SKM-1 treated with dmso at 0.1 percent for 144 hours (cell line): ENCODE measurements at regions not wholly inside any gene's neighbourhood (a gene's known extent, or its start where the extent isn't known, plus 50 kb on each side); places are given as distances from the start of the nearest gene placed in this dataset.

Source experiments
- DNase-seq: peaks from one replicate; lab custom pipeline; 2025; ENCODE audit not compliant: unreplicated experiment; lab: John Stamatoyannopoulos, UW

DNA sequence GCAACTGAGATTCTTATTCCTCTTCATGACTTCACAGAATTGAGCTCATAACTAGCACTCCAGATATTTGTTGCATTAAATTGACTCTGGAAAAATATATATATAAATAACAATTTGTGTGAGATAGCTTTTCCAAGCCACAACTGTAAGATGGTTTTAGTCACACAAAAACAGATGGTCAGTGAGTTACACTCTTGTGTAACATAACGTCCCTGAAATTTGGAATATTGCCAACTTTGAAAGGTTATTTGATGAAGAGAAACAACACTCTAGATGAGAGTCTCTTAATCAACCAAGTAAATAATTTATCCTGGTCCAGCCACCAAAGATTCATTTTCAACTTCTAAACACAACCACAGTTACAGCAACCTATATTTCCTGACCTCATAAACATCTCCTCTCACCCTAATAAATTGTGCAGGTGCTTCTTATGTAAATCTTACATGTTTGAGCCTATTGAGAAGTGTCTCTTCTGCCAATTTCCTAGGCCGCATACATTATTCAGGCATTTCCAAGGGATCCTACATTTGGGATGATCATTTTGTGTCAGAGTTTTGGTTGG lies 84.9 kb upstream of the ACP3 start:
- DNase-seq, result no peak

DNA sequence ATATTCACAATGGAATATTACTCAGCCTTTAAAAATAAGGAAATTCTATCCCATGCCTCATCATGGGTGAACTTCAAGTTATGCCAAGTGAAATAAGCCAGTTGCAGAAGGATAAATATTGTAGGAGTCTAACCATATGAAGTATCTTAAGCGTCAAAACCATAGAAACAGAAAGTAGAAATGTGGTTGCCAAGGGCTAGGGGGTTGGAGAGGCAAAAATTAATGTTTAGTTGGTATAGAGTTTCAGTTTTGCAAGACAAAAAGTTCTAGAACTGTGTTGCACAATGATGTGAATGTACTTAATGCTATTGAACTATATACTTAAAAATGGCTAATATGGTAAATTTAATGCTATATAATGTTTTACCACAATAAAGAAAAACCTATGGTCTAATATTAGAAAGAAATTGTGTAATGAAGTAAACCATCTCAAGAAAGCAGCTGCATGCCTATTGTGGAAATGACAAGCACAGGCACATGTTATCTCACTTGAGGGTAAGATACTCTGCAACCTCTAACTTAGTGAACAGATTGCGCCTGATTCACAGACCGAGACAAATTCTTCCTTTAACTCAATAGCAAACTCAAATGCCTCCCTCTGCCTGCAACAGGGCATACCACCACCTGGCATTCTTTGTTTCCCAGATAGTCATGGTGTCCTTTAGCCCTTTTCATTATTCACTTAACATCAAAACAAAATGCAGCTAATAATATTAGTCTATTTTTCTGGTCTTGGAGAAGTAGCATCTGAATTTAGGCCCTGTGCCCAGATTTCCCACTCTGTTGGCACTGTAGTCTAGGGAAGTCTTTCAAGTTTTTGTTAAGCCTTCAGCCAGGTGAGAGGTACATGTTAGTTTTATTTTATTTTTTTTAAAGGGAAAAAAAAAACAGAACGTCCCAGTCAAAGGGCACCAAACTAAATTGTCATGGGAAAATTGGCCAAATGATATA lies 80.2 kb upstream of the ACP3 start:
- DNase-seq, result no peak

DNA sequence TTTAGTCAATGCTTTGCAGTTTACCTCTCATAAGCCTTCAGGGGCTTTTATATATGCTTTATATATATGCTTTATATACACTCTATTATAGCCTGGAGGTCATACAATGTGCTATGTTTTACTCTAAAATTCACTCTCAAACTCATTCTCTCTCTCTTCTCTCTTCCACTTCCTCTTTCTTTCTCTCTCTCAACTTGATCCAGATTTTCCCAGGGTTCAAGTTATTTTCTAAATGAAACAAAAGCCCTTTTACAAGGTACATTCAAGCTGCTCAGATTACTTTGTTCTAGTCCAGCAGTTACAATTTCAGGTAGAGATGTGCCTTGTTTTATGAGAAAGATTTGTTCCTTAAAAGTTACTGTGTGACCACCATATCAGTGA lies 79.6 kb upstream of the ACP3 start:
- DNase-seq, result no peak

GRCh38 chr3:132239587-132239986 lies 77.6 kb upstream of the ACP3 start:
- DNase-seq, result no peak

DNA sequence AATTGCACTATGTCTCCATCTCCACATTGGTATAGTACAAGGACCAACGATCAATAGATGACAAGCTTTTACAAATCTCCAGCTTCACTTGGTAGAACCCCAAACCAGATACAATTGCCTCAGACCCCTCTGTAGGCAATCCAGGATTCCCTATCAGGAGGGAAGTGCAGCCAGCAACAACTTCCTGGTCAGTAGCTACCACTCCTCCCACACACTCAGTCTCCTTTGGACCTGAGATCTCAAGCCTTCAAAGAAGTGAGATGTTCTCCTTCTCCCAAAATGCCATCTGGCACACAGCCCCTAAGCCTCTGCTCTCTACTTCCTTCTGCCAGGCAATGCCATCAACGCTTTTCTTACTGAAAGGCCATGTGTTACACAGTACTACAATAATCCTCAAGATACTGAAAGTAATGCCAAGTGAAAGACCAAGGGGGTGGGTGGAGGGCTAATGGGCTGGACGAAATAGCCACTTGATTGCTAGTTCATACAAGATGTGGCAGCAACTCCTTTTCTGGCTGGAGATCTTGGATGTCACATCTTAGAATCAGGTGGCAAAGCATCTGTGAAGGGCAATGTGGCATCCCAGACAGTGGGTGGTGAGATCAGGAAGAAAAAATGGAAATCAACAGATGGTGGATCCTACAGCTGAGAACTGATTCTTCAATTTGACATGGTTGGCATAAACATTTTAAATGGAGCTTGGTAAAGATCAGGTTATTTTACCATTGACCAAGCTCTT lies 75.3 kb upstream of the ACP3 start:
- no peak for DNase-seq

- DNase-seq, result no peak
These were observed 74.4 kb upstream of the ACP3 start for GRCh38 chr3:132242790-132243189.

- no peak for DNase-seq
These were observed 71.6 kb upstream of the ACP3 start for GRCh38 chr3:132245552-132246142.

DNA sequence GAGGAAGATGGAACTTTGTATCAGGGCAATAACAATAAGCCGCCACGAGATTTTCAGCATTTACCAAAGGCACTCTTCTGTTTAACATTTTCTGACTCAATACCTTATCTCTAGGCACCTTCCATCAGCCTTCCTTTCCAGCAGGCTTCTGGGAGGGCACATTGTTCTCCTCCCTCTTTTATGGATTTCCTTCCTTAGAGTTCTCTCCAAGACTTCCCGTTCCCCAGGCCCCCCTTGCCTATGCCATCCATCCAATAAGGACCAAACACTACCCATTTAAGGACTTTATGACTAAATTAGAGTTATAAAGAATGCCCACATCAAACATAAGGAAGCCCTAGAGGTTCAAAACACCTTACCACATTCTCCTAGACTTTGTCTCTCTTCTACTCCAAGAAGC lies 71.0 kb upstream of the ACP3 start:
- DNase-seq, result no peak

DNA sequence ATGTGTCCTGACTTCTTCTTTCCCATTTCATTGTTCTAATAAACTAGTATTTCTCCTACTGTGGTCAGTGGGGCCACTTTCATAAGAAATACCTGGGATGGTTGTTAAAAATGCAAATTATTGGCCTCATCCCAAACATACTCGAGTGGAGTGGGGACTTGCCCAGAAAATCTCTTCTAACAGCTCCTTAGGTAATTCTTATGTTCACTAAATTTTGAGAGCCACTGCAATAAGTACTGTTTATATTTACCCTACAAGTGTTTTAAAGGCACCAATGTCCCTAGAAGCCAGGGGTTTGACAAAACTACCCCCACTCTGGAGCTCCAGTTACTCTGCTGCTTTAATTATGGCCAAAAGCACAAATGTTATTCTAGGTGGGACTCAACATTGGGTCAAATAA lies 70.0 kb upstream of the ACP3 start:
- no peak for DNase-seq

- DNase-seq, result no peak
These were observed 68.7 kb upstream of the ACP3 start for GRCh38 chr3:132248490-132248889.

DNA sequence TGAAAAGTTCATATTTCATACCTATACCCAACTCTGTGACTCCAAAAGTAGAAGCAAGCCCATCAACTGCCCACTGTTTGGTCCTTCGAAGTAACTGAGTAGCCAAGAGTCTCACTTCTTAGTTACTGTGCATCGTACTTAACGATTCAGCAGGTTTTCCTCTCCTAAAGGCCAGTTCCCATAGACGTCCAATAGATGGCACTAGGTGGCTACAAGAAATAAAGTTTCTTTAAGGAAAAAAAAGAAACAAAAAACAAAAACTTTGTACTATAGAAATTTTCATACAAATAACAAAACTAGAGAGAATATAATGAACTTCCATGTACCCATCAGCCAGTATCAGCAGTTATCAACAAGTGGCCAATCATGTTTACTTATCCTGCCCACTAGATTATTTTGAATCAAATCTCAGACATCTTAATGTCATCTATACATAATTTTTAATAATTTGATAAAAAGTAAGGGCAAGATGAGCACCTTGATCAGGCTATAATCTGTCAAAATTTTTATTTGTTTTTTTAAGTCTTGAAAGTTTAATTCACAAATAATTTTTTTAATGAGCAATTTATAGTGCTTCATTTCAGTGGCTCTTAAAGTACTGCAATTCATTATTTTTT lies 63.8 kb upstream of the ACP3 start:
- peak; percentile 58 for DNase-seq

GRCh38 chr3:132254076-132254755 lies 63.0 kb upstream of the ACP3 start:
- no peak for DNase-seq

GRCh38 chr3:132255041-132255745 lies 62.0 kb upstream of the ACP3 start:
- DNase-seq, result no peak

DNA sequence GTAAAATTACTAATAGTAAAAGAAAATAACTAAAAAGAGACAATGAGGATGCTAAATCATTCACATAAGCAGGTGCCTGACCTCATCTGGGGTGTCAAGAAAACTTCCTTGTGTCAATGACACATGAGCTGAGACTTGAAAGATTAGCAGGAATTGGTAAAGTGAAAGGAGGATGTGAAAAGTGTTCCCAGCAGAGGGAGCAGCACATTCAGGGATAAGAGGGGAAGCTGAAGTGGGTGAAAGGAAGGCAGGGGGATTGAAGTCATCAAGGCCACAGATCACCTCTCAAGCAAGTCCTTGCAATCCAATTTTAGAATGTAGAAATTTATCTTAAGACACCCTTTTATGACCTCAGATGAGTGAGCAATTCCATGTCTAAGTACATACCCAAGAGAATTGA lies 60.2 kb upstream of the ACP3 start:
- DNase-seq, result peak; percentile 41

DNA sequence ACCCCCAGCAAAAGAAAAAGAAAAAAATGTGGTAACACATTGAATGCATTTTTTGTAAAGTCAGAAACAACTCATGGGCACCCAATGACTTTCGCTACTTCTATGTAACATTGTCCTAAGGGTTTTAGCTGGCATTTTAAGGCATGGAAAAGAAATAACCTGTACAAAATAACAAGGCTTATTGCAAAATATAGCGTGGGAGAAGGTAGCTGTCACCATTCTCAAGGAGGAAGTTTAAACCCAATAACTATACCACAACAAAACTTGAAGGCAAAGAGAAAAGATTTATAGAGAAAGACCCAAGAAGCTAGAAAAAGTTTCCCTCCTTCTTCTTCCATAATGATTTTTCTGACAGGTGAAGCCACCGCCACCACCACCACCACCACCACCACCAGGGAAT lies 55.7 kb upstream of the ACP3 start:
- peak; percentile 41 for DNase-seq

DNA sequence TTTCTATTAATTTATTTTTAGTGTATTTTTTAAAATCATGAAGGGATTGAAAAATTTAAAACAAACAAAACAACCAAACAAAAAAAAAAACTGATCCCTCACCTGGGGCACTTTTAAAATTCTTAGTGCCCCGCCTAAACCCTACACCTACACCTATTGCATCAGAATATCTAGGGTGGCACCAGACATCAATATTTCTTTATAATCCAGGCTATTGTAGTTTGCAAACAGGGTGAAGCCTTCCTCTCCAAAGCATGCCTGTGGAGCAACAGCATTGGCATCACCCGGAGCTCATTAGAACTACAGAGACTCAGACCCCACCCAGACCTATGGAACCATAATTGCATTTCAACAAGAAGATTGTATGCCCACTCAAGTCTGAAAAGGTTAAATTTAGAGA lies 54.9 kb upstream of the ACP3 start:
- no peak for DNase-seq

- no peak for DNase-seq
These were observed 54.3 kb upstream of the ACP3 start for GRCh38 chr3:132262956-132263355.

DNA sequence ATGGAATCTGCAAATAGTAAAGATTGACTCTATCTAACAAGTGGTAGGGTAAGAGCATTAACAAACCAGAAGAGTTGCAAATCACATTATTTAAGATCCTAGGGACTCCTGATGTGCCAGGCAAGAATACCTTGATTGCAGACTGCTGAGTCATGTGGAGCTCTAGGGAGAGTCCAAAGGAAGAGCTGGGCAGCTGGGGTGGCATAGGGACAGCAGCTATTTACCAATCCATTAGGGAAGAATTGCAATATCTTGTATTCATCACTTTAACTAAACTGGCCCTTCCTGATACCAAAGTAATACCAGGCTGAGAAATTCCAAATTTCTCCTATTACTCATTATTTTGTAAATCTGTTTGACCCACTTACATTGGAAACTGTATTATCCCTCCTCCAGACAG lies 52.2 kb upstream of the ACP3 start:
- no peak for DNase-seq

DNA sequence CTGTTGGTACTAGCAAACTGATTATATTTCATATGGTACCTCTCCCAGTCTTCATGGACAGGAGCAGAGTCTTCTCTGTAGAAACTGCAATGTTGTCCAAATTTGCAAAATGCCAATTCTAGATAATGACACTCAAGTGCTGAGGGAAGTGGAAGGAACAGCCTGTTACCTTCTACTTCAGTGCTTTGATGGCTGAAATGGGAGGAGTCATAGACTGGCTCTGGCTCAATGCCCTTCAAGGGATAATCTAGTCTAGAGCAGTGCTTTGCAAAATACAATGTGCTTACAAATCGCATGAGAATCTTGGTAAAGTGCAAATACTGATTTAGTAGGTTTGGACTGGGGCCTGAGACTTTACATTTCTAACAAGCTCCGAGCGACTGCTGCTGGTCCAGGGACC lies 51.7 kb upstream of the ACP3 start:
- no peak for DNase-seq

- DNase-seq, result no peak
These were observed 49.7 kb upstream of the ACP3 start for GRCh38 chr3:132267391-132267993.
